ENCODE measurements at regions not wholly inside any gene's neighbourhood (a gene's known extent, or its start where the extent isn't known, plus 50 kb on each side); places are given as distances from the start of the nearest gene placed in this dataset.
"Not testable (repeated sequence)": the region's sequence is repeated elsewhere in the genome, so short reads cannot be mapped to it uniquely, and the experiment has no call there.

- DNase-seq = no peak
- H3K4me1 ChIP-seq (ENCODE audit: control insufficient read depth in 1 of 2, insufficient read depth in 2 of 2, low read length in 2 of 2) = no peaks in the 10 kb centered on the region
- no peak for ATAC-seq (ENCODE audit: low FRiP score)
- no peaks in the 10 kb centered on the region for H3K36me3 ChIP-seq (ENCODE audit: control insufficient read depth in 1 of 2, insufficient read depth in 2 of 2, low read length in 1 of 2)
- intact Hi-C loops (cut with DNase I) = no loop called here
- H3K27ac ChIP-seq (ENCODE audit: low read depth in 1 of 2, low read length in 2 of 2) = no peak overlapping the region
- no peaks in the 10 kb centered on the region for H3K9me3 ChIP-seq (ENCODE audit: control insufficient read depth, low read length)
- no peak overlapping the region for H3K4me3 ChIP-seq (ENCODE audit: low read length in 2 of 2)
- H3K27me3 ChIP-seq (ENCODE audit: control insufficient read depth in 1 of 2, insufficient read depth in 2 of 2, low read length in 1 of 2) = no peaks in the 10 kb centered on the region
- 76 to 99% methylated on average over 2 of the region's 2 CpGs for WGBS, 2 donors
These were observed 108.9 kb upstream of the ZCCHC13 start for GRCh38 chrX:74195120-74195519.

GRCh38 chrX:74187211-74187610 is 116.8 kb upstream of the ZCCHC13 start:
- intact Hi-C loops (cut with DNase I) = no loop called here
- no peaks in the 10 kb centered on the region for H3K27me3 ChIP-seq (ENCODE audit: control insufficient read depth in 1 of 2, insufficient read depth in 2 of 2, low read length in 1 of 2)
- H3K4me3 ChIP-seq (ENCODE audit: low read length in 2 of 2) = no peak overlapping the region
- no peak overlapping the region for H3K27ac ChIP-seq (ENCODE audit: low read depth in 1 of 2, low read length in 2 of 2)
- H3K36me3 ChIP-seq (ENCODE audit: control insufficient read depth in 1 of 2, insufficient read depth in 2 of 2, low read length in 1 of 2) = no peaks in the 10 kb centered on the region
- no peaks in the 10 kb centered on the region for H3K4me1 ChIP-seq (ENCODE audit: control insufficient read depth in 1 of 2, insufficient read depth in 2 of 2, low read length in 2 of 2)
- DNase-seq (no peak), ATAC-seq (ENCODE audit: low FRiP score) (no peak)
- WGBS, 2 donors = 68 to 74% methylated on average over 3 of the region's 3 CpGs
- H3K9me3 ChIP-seq (ENCODE audit: control insufficient read depth, low read length) = no peaks in the 10 kb centered on the region

GRCh38 chrX:74183047-74183446 is 120.9 kb upstream of the ZCCHC13 start:
- ATAC-seq (ENCODE audit: low FRiP score); H3K27me3 ChIP-seq (ENCODE audit: control insufficient read depth in 1 of 2, insufficient read depth in 2 of 2, low read length in 1 of 2); H3K9me3 ChIP-seq (ENCODE audit: control insufficient read depth, low read length); H3K36me3 ChIP-seq (ENCODE audit: control insufficient read depth in 1 of 2, insufficient read depth in 2 of 2, low read length in 1 of 2); H3K4me1 ChIP-seq (ENCODE audit: control insufficient read depth in 1 of 2, insufficient read depth in 2 of 2, low read length in 2 of 2); intact Hi-C loops (cut with DNase I); DNase-seq; H3K27ac ChIP-seq (ENCODE audit: low read depth in 1 of 2, low read length in 2 of 2); H3K4me3 ChIP-seq (ENCODE audit: low read length in 2 of 2): not testable (repeated sequence)
- 89 to 98% methylated on average over 4 of the region's 4 CpGs for whole genome bisulfite sequencing, 2 donors

GRCh38 chrX:74181976-74182375 is 122.0 kb upstream of the ZCCHC13 start:
- H3K27me3 ChIP-seq (ENCODE audit: control insufficient read depth in 1 of 2, insufficient read depth in 2 of 2, low read length in 1 of 2); ATAC-seq (ENCODE audit: low FRiP score); intact Hi-C loops (cut with DNase I); H3K36me3 ChIP-seq (ENCODE audit: control insufficient read depth in 1 of 2, insufficient read depth in 2 of 2, low read length in 1 of 2); H3K4me1 ChIP-seq (ENCODE audit: control insufficient read depth in 1 of 2, insufficient read depth in 2 of 2, low read length in 2 of 2); H3K4me3 ChIP-seq (ENCODE audit: low read length in 2 of 2); DNase-seq; H3K9me3 ChIP-seq (ENCODE audit: control insufficient read depth, low read length); H3K27ac ChIP-seq (ENCODE audit: low read depth in 1 of 2, low read length in 2 of 2): not testable (repeated sequence)
- WGBS, 2 donors = 87 to 91% methylated on average over 6 of the region's 6 CpGs

GRCh38 chrX:74180716-74181115 is 123.3 kb upstream of the ZCCHC13 start:
- Histone ChIP-seq H3K9me3 (ENCODE audit: control insufficient read depth, low read length) (no peaks in the 10 kb centered on the region), H3K27ac (ENCODE audit: low read depth in 1 of 2, low read length in 2 of 2) (no peak overlapping the region)
- intact Hi-C loops (cut with DNase I) = no loop called here

GRCh38 chrX:74179990-74180389 is 124.0 kb upstream of the ZCCHC13 start:
- 60 to 64% methylated on average over 3 of the region's 3 CpGs for WGBS, 2 donors
- no peak for ATAC-seq (ENCODE audit: low FRiP score)
- Histone ChIP-seq H3K4me1 (ENCODE audit: control insufficient read depth in 1 of 2, insufficient read depth in 2 of 2, low read length in 2 of 2) (no peaks in the 10 kb centered on the region), H3K27me3 (ENCODE audit: control insufficient read depth in 1 of 2, insufficient read depth in 2 of 2, low read length in 1 of 2) (no peaks in the 10 kb centered on the region), H3K27ac (ENCODE audit: low read depth in 1 of 2, low read length in 2 of 2) (no peak overlapping the region), H3K4me3 (ENCODE audit: low read length in 2 of 2) (no peak overlapping the region), H3K36me3 (ENCODE audit: control insufficient read depth in 1 of 2, insufficient read depth in 2 of 2, low read length in 1 of 2) (no peaks in the 10 kb centered on the region), H3K9me3 (ENCODE audit: control insufficient read depth, low read length) (no peaks in the 10 kb centered on the region)
- no peak for DNase-seq
- intact Hi-C loops (cut with DNase I) = no loop called here

More at GRCh38 chrX:74180716-74181115, 123.3 kb upstream of the ZCCHC13 start:
- ATAC-seq (ENCODE audit: low FRiP score) (no peak), DNase-seq (no peak)
- 82 to 96% methylated on average over 8 of the region's 8 CpGs for WGBS, 2 donors
- no peak overlapping the region for H3K4me3 ChIP-seq (ENCODE audit: low read length in 2 of 2)
- no peaks in the 10 kb centered on the region for H3K4me1 ChIP-seq (ENCODE audit: control insufficient read depth in 1 of 2, insufficient read depth in 2 of 2, low read length in 2 of 2)
- H3K36me3 ChIP-seq (ENCODE audit: control insufficient read depth in 1 of 2, insufficient read depth in 2 of 2, low read length in 1 of 2) = no peaks in the 10 kb centered on the region
- H3K27me3 ChIP-seq (ENCODE audit: control insufficient read depth in 1 of 2, insufficient read depth in 2 of 2, low read length in 1 of 2) = no peaks in the 10 kb centered on the region

GRCh38 chrX:74179499-74179898 is 124.5 kb upstream of the ZCCHC13 start:
- intact Hi-C loops (cut with DNase I) = no loop called here
- DNase-seq (no peak), ATAC-seq (ENCODE audit: low FRiP score) (no peak)
- H3K9me3 ChIP-seq (ENCODE audit: control insufficient read depth, low read length) = no peaks in the 10 kb centered on the region
- WGBS, 2 donors = 64 to 77% methylated on average over 4 of the region's 4 CpGs
- no peaks in the 10 kb centered on the region for H3K27me3 ChIP-seq (ENCODE audit: control insufficient read depth in 1 of 2, insufficient read depth in 2 of 2, low read length in 1 of 2)
- no peaks in the 10 kb centered on the region for H3K36me3 ChIP-seq (ENCODE audit: control insufficient read depth in 1 of 2, insufficient read depth in 2 of 2, low read length in 1 of 2)
- no peak overlapping the region for H3K27ac ChIP-seq (ENCODE audit: low read depth in 1 of 2, low read length in 2 of 2)
- no peak overlapping the region for H3K4me3 ChIP-seq (ENCODE audit: low read length in 2 of 2)
- H3K4me1 ChIP-seq (ENCODE audit: control insufficient read depth in 1 of 2, insufficient read depth in 2 of 2, low read length in 2 of 2) = no peaks in the 10 kb centered on the region

- WGBS, 2 donors = 6 to 22% methylated on average over 1 of the region's 1 CpG
- H3K9me3 ChIP-seq (ENCODE audit: control insufficient read depth, low read length) = no peaks in the 10 kb centered on the region
- no peak for ATAC-seq (ENCODE audit: low FRiP score)
- no peaks in the 10 kb centered on the region for H3K4me1 ChIP-seq (ENCODE audit: control insufficient read depth in 1 of 2, insufficient read depth in 2 of 2, low read length in 2 of 2)
- intact Hi-C loops (cut with DNase I) = no loop called here
- H3K36me3 ChIP-seq (ENCODE audit: control insufficient read depth in 1 of 2, insufficient read depth in 2 of 2, low read length in 1 of 2) = no peaks in the 10 kb centered on the region
- no peak for DNase-seq
- H3K27me3 ChIP-seq (ENCODE audit: control insufficient read depth in 1 of 2, insufficient read depth in 2 of 2, low read length in 1 of 2) = no peaks in the 10 kb centered on the region
- H3K4me3 ChIP-seq (ENCODE audit: low read length in 2 of 2) = no peak overlapping the region
- H3K27ac ChIP-seq (ENCODE audit: low read depth in 1 of 2, low read length in 2 of 2) = no peak overlapping the region
These were observed 124.9 kb upstream of the ZCCHC13 start for GRCh38 chrX:74179071-74179470.

GRCh38 chrX:74178536-74178935 is 125.4 kb upstream of the ZCCHC13 start:
- intact Hi-C loops (cut with DNase I) = no loop called here
- H3K9me3 ChIP-seq (ENCODE audit: control insufficient read depth, low read length) = no peaks in the 10 kb centered on the region
- H3K36me3 ChIP-seq (ENCODE audit: control insufficient read depth in 1 of 2, insufficient read depth in 2 of 2, low read length in 1 of 2) = no peaks in the 10 kb centered on the region
- no peaks in the 10 kb centered on the region for H3K4me1 ChIP-seq (ENCODE audit: control insufficient read depth in 1 of 2, insufficient read depth in 2 of 2, low read length in 2 of 2)
- H3K27me3 ChIP-seq (ENCODE audit: control insufficient read depth in 1 of 2, insufficient read depth in 2 of 2, low read length in 1 of 2) = no peaks in the 10 kb centered on the region
- WGBS, 2 donors = 13 to 21% methylated on average over 12 of the region's 12 CpGs
- DNase-seq (no peak), ATAC-seq (ENCODE audit: low FRiP score) (no peak)
- H3K4me3 ChIP-seq (ENCODE audit: low read length in 2 of 2) = no peak overlapping the region
- H3K27ac ChIP-seq (ENCODE audit: low read depth in 1 of 2, low read length in 2 of 2) = no peak overlapping the region
